ENCODE measurements at regions not wholly inside any gene's neighbourhood (a gene's known extent, or its start where the extent isn't known, plus 50 kb on each side); places are given as distances from the start of the nearest gene placed in this dataset.

- TF ChIP-seq POLR2A (IDR thresholded peaks at IDR 0.05; ENCODE audit: low read length): no peak
- TF ChIP-seq GATA1 (IDR thresholded peaks at IDR 0.05; ENCODE audit: low read depth, low read length): no peak
These were observed 106.0 kb upstream of the OR9Q1 start for GRCh38 chr11:57917632-57918031.

Data from erythroblast (primary cell).